A549 (cell line): ENCODE measurements at regions not wholly inside any gene's neighbourhood (a gene's known extent, or its start where the extent isn't known, plus 50 kb on each side); places are given as distances from the start of the nearest gene placed in this dataset.
"Not testable (repeated sequence)": the region's sequence is repeated elsewhere in the genome, so short reads cannot be mapped to it uniquely, and the experiment has no call there.

Experiments used
- ATAC-seq, 2 experiments: fragments of 200-7000 bp in 1 of 2; fragments of >200 bp in 1 of 2; cut with Nextera tagmentation in 1 of 2; cut with Tn5 transposase in 1 of 2; 3 replicates each; pipeline versions ENCODE4 v1.8.0 to v1.9.1; 2018 to 2020; ENCODE audit warnings: mild to moderate bottlenecking in 1 of 2, moderate library complexity in 1 of 2
- CTCF ChIA-PET: fragments of 300-600 bp; sonication (Branson Sonifier 250); formaldehyde crosslinking; extraction: SDS; loops from one replicate; lab custom pipeline; 2021; ENCODE audit warnings: antibody characterized with exemption, inconsistent platforms; lab: Yijun Ruan, JAX
- POLR2A ChIA-PET: fragments of 350-600 bp; formaldehyde crosslinking; extraction: SDS; loops from one replicate; lab custom pipeline; 2021; ENCODE audit warnings: antibody characterized with exemption, inconsistent platforms; lab: Yijun Ruan, JAX
- DNase-seq, 2 experiments: peaks; one replicate each; pipeline versions ENCODE4 v3.0.0 to v3.0.0-alpha.2; 2011 to 2016; ENCODE audit warnings: low read depth in 1 of 2, low spot score in 1 of 2
- FAIRE-seq: peaks from 2 replicates; lab custom pipeline; 2011; peaks lifted over from hg19 to GRCh38; lab: Jason Lieb, UNC
- H3K27ac ChIP-seq, 2 experiments: fragments of >200 bp; sonication (Bioruptor Twin); formaldehyde crosslinking; 3 replicates each; pipeline ENCODE4 v1.5.1; 2016 to 2017
- H3K4me1 ChIP-seq: fragments of >200 bp; sonication (Bioruptor Twin); formaldehyde crosslinking; 3 replicates; pipeline ENCODE4 v1.6.1; 2016
- H3K4me2 ChIP-seq: fragments of >200 bp; sonication (Bioruptor Twin); formaldehyde crosslinking; 3 replicates; pipeline ENCODE4 v1.6.1; 2016
- H3K4me3 ChIP-seq: fragments of >200 bp; sonication (Bioruptor Twin); formaldehyde crosslinking; 3 replicates; pipeline ENCODE4 v1.5.1; 2016
- H3K9me3 ChIP-seq: fragments of >200 bp; sonication (Bioruptor Twin); formaldehyde crosslinking; 3 replicates; pipeline ENCODE4 v1.6.1; 2016
- ATOH8 ChIP-seq: fragments of 250-450 bp; sonication (Bioruptor Pico); IDR thresholded peaks from 2 replicates; pipeline ENCODE4 v1.5.0; 2020; ENCODE audit warnings: low read depth, mild to moderate bottlenecking, moderate library complexity
- CBX2 ChIP-seq: fragments of 200-600 bp; sonication (generic); IDR thresholded peaks from 2 replicates; pipeline ENCODE4 v1.6.1; 2016; ENCODE audit warnings: low read depth, mild to moderate bottlenecking, borderline replicate concordance
- CBX8 ChIP-seq: fragments of 200-600 bp; sonication (generic); IDR thresholded peaks from 2 replicates; pipeline ENCODE4 v1.6.1; 2016
- CHD2 ChIP-seq: fragments of 150-350 bp; IDR thresholded peaks from 2 replicates; pipeline ENCODE4 v1.6.1; 2014; ENCODE audit warnings: low read length; ENCODE audit not compliant: partially characterized antibody
- EHMT2 ChIP-seq: fragments of 200-600 bp; sonication (generic); IDR thresholded peaks from 2 replicates; pipeline ENCODE4 v1.6.1; 2016; ENCODE audit warnings: antibody characterized with exemption, low read depth, mild to moderate bottlenecking, moderate library complexity
- FOSB ChIP-seq: fragments of 250-450 bp; sonication (Bioruptor Pico); IDR thresholded peaks from 2 replicates; pipeline ENCODE4 v1.5.0; 2020; ENCODE audit warnings: mild to moderate bottlenecking, moderate library complexity
- GATA3 ChIP-seq: IDR thresholded peaks from 2 replicates; pipeline ENCODE4 v1.6.1; 2012; ENCODE audit warnings: borderline replicate concordance
- HDAC2 ChIP-seq: fragments of 200-600 bp; sonication (generic); IDR thresholded peaks from 2 replicates; pipeline ENCODE4 v1.6.1; 2016
- HES2 ChIP-seq: fragments of >200 bp; sonication (Bioruptor Twin); formaldehyde crosslinking; IDR thresholded peaks from 2 replicates; pipeline ENCODE4 v1.6.1; 2016
- HEYL ChIP-seq: fragments of 250-450 bp; sonication (Bioruptor Pico); IDR thresholded peaks from 2 replicates; pipeline ENCODE4 v1.8.0; 2021; ENCODE audit warnings: mild to moderate bottlenecking, moderate library complexity
- HMGXB4 ChIP-seq: fragments of 250-450 bp; sonication (Bioruptor Pico); IDR thresholded peaks from 2 replicates; pipeline ENCODE4 v1.5.0; 2021; ENCODE audit warnings: mild to moderate bottlenecking, moderate library complexity, borderline replicate concordance
- JUN ChIP-seq, 2 experiments: fragments of >200 bp; sonication (Bioruptor Twin); formaldehyde crosslinking; IDR thresholded peaks; 2 replicates in 1 of 2; 3 replicates in 1 of 2; pipeline ENCODE4 v1.6.1; 2016 to 2017
- NFE2L2 ChIP-seq: fragments of 150-350 bp; conservative IDR thresholded peaks from 2 replicates; pipeline ENCODE4 v1.6.1; 2014; ENCODE audit warnings: low read length
- PHF8 ChIP-seq: fragments of 200-600 bp; sonication (generic); IDR thresholded peaks from 2 replicates; pipeline ENCODE4 v1.6.1; 2016; ENCODE audit warnings: low read depth, mild to moderate bottlenecking, antibody characterized with exemption, moderate library complexity, borderline replicate concordance
- POLR2A ChIP-seq: IDR thresholded peaks from 2 replicates; pipeline ENCODE4 v1.6.1; 2012; ENCODE audit warnings: mild to moderate bottlenecking, low read length
- RARB ChIP-seq: fragments of 250-450 bp; sonication (Bioruptor Pico); IDR thresholded peaks from 2 replicates; pipeline ENCODE4 v1.8.0; 2021; ENCODE audit warnings: mild to moderate bottlenecking, moderate library complexity
- RCOR1 ChIP-seq: fragments of 150-350 bp; IDR thresholded peaks from 2 replicates; pipeline ENCODE4 v1.6.1; 2014; ENCODE audit warnings: antibody characterized with exemption, low read length, low read depth
- RNF2 ChIP-seq: fragments of 200-600 bp; sonication (generic); IDR thresholded peaks from 2 replicates; pipeline ENCODE4 v1.6.1; 2016; ENCODE audit warnings: low read depth, mild to moderate bottlenecking, antibody characterized with exemption, moderate library complexity, borderline replicate concordance
- TP53 ChIP-seq: fragments of 250-450 bp; sonication (Bioruptor Pico); IDR thresholded peaks from 2 replicates; pipeline ENCODE4 v1.5.0; 2021; ENCODE audit warnings: mild to moderate bottlenecking, moderate library complexity
- WGBS: methylation state at CpG from one replicate; pipeline ENCODE4 v1.1.6; 2017; ENCODE audit errors: missing lambda C conversion rate; 5-methylcytosine and 5-hydroxymethylcytosine counted together
- TF ChIP-seq, protein P1 (sequence below): fragments of 150-350 bp; IDR thresholded peaks from 2 replicates; pipeline ENCODE4 v1.6.1; 2014; ENCODE audit warnings: low read depth, mild to moderate bottlenecking, low read length
- TF ChIP-seq, protein P2 (sequence below): IDR thresholded peaks from 2 replicates; pipeline ENCODE4 v1.6.1; 2012

GRCh38 chr1:114248162-114248561 lies 94.5 kb upstream of the SYT6 start:
- Histone ChIP-seq H3K4me1 (no peaks in the 10 kb centered on the region), H3K4me2 (no peak overlapping the region), H3K4me3 (no peak overlapping the region), H3K27ac (no peak overlapping the region), H3K9me3 (no peaks in the 10 kb centered on the region)
- POLR2A ChIA-PET: no interaction called here
- CTCF ChIA-PET: no interaction called here
- DNase-seq: no peak
- WGBS: 2% methylated on average over 3 of the region's 3 CpGs
- no peak for ATAC-seq
- TF ChIP-seq HES2 (no peak), CBX2 (no peak)
- TF ChIP-seq, protein P1, sequence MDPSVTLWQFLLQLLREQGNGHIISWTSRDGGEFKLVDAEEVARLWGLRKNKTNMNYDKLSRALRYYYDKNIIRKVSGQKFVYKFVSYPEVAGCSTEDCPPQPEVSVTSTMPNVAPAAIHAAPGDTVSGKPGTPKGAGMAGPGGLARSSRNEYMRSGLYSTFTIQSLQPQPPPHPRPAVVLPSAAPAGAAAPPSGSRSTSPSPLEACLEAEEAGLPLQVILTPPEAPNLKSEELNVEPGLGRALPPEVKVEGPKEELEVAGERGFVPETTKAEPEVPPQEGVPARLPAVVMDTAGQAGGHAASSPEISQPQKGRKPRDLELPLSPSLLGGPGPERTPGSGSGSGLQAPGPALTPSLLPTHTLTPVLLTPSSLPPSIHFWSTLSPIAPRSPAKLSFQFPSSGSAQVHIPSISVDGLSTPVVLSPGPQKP: no peak
- TF ChIP-seq, all 56 proteins: peak for 0
- FAIRE-seq: no peak

GRCh38 chr1:114242531-114243210 lies 89.0 kb upstream of the SYT6 start:
- H3K9me3 ChIP-seq, FAIRE-seq, H3K4me1 ChIP-seq, ATAC-seq, H3K4me2 ChIP-seq, CTCF ChIA-PET, POLR2A ChIA-PET, H3K4me3 ChIP-seq, DNase-seq, H3K27ac ChIP-seq: not testable (repeated sequence)
- WGBS: 45% methylated on average over 2 of the region's 43 CpGs

GRCh38 chr1:114238053-114238452 lies 84.4 kb upstream of the SYT6 start:
- ATAC-seq: no peak
- Histone ChIP-seq H3K4me1 (no peaks in the 10 kb centered on the region), H3K4me2 (no peak overlapping the region), H3K4me3 (no peak overlapping the region), H3K27ac (no peak overlapping the region), H3K9me3 (no peaks in the 10 kb centered on the region)
- FAIRE-seq: no peak
- CTCF ChIA-PET: no interaction called here
- 50% methylated on average over 5 of the region's 5 CpGs for WGBS
- no peak for DNase-seq
- POLR2A ChIA-PET: no interaction called here
- TF ChIP-seq PHF8 (no peak), TP53 (CRISPR knock-in tag) (no peak), RNF2 (no peak), RCOR1 (no peak), HES2 (no peak), RARB (CRISPR knock-in tag) (no peak), CHD2 (no peak), JUN (IDR thresholded peaks at IDR 0.05) (no peak), ATOH8 (CRISPR knock-in tag) (no peak), NFE2L2 (no peak), CBX8 (no peak), EHMT2 (no peak), POLR2A (no peak), GATA3 (no peak), HMGXB4 (no peak), FOSB (CRISPR knock-in tag) (no peak), HDAC2 (no peak), HEYL (CRISPR knock-in tag) (no peak)
- TF ChIP-seq, protein P2, sequence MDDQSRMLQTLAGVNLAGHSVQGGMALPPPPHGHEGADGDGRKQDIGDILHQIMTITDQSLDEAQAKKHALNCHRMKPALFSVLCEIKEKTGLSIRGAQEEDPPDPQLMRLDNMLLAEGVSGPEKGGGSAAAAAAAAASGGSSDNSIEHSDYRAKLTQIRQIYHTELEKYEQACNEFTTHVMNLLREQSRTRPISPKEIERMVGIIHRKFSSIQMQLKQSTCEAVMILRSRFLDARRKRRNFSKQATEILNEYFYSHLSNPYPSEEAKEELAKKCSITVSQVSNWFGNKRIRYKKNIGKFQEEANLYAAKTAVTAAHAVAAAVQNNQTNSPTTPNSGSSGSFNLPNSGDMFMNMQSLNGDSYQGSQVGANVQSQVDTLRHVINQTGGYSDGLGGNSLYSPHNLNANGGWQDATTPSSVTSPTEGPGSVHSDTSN: no peak
- TF ChIP-seq, protein P1: no peak
